ENCODE measurements at regions not wholly inside any gene's neighbourhood (a gene's known extent, or its start where the extent isn't known, plus 50 kb on each side); places are given as distances from the start of the nearest gene placed in this dataset.

DNA sequence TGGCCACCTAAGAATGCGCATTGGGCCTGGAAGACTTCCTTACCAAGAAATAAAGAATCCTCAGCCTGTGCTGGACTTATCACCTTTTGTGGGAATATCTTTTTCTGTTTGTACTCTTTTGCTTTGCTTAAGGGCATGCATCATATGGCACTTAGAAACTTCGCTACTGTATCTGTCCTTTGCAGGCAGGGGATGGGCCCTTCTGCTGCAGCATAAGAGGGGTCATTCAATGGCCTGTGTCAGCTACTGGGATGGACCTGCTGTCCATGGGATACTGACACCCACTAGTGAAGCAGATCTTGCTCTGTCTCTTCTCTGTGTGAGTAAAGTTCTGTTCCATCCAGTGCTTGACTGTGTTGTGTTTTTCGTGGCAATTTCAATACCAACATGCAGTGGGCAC is 239.0 kb upstream of the JUN start:
- no peak for TF ChIP-seq POLR2A (IDR thresholded peaks at IDR 0.05)
- no peak for TF ChIP-seq CTCF (IDR thresholded peaks at IDR 0.05)
